SHP77 treated with DMSO at 0.1 percent for 48 hours (cell line): ENCODE measurements at regions not wholly inside any gene's neighbourhood (a gene's known extent, or its start where the extent isn't known, plus 50 kb on each side); places are given as distances from the start of the nearest gene placed in this dataset.

Experiments
- DNase-seq: peaks from one replicate; lab custom pipeline; 2025; lab: John Stamatoyannopoulos, UW

DNA sequence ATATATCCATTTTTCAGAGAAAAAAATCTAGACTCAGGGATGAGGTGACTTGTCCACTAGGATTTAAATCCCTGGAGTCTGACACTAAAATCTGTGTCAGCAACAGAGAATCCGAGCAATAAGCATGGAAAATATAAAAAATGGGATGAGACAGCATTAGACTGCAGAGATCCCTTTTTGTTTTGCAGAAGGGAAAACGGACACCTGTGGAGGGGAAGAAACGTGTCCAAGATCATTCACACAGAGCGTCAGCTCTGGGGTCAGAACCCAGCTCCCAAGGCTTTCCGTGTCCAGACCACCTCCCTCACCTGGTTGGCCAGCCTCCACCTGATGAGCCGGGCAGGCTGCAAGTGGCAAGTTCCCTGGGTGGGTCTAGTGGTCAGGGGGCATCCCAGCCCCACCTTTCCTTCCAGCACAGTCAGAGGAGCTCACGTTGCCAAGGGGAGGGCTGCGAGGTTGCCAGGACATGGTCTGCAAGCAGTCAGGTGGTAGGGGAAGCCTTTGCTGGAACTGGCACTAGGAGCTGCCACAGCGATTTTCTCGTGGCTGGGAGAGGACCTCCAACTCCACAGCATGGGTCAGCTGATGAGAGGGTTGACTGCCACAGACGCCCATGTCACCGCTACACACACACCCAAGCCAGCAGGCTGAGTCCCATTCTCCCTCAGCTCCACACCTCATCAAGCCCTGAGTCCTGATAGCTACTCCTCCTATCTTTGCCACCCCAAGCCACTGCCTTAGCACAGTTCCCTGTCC is 65.9 kb upstream of the CPLX2 start:
- DNase-seq: no peak

DNA sequence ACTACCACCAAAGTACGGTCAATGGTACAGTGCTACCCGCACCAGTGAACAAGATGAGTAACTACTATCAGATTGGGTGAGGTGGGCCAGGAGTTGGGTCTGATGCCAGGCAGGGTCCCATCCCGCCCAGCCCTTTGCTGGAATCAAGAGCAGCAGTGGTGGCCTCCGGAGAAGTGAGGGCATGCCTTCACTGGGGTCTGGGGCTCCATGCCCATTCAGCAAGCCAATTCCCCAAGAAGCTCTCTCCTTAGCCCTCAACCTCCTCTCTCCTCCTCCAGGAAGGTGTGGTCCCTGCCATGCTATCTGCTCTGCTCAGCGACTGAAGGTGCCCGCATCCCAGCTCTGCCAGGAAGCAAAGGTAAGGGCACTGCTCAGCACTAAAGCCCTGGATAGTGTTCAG is 62.7 kb upstream of the CPLX2 start:
- no peak for DNase-seq

DNA sequence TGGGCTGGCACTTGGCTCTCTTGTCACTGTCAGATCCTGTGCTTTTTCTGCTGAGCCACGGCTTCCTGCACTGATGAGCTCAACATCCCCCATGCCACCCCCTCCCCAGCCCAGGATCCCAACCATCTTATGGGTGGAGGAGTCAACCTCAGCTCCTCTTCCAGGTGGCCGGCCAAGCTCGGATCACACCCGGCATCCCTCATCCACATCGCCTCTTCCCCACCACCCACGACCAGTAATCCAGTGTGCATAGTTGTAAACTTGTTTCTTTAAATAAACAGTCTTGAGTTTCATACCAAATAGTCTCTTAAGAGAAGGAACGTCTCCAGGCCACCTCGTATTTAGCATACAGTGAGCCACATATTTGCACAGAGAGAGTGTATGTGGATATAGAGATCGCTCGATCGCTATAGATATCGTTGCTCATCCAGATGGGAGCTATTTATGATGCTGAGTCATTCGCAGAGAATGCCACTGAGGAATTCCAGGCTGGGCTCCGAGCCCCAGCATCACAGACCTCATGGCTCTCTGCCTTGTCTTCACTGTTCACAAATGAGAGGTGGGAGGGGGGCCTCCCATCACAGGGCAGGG is 61.8 kb upstream of the CPLX2 start:
- DNase-seq: no peak

DNA sequence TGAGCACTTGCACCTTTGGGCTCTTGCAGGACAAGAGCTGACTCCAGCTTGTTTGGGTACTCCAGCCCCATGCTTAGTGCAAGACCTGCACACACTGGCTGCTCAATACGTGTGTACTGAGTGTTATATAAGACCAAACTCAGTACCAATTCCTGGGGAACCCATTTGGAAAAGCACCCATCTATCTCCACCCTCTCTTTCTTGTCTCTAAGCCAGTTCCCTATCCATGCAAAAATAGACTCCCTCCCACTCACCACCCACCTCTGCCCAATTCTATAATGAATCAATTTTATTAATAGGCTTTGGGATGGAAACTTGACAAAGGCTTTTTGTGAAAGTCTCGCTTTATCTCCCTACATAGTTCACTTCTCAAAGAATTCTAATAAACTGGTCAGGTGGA is 60.9 kb upstream of the CPLX2 start:
- DNase-seq: no peak

DNA sequence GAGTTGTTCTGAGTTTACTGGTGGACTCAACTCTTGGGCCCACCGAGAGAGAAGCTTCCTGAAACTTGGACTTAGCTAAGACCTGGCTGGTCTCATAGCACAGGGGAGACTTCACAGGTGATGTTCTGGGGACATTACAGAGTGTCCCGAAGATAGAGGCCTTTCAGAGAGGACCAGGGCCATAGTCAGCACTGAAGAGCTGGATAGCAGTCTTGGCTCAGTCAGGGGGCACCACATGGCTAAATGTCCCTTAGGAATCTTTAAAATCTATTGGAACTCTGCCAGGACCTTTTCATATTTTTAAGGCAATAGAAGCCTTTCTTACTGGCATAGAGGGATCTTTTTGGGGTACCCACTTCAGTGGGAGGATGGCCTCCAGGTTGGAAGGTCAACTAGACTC is 59.8 kb upstream of the CPLX2 start:
- no peak for DNase-seq

DNA sequence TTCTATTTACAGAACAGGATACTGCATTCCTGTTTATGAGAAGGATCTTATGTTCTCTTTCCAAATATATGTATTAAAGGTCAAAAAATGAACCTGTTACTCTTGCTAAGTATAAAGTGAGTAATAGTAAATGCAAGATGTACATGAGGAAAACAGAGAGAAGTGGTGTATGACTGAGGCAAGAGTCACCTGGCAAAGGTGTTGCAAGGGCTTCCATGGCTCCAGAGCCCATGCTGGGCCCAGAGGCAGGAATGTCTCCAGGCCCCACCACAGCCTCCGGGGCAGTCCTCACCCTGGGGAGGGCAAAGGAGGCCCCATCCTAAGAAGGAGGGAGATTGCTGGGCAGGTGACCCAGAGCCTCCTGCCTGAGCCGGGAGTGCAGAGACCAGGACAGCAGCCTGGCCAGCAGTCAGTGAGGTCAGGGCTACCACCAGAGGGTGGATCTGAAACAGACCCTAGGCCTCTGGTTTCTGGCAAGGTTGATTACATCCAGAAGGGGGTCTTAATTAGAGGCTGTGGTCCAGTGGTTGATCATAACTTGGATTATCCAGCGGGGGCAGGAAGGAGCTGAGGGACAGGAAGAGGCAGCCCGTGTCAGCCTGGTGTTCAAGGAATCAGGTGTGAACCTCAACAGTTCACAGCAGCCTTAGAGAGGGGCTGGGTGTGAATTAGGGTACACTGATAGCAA is 57.3 kb upstream of the CPLX2 start:
- no peak for DNase-seq

DNA sequence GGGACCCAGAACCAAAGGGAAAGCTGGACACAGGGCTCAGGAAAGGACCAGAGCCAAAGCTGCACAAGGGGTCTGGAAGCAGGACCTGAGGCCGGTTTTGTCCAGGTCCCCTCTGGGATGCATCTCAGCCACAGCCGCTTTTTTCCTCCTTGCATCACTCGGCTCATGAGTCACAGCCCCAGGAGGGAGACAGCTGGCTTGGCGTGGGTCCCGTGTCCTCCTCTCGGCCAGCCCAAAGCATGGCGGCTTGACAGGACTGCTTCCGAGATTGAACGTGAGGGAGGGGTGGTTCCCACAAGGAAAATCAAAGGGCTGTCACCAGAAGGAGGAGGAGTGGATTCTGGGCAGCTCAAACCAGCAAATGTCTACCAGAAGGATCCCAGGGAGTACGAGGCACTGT is 56.7 kb upstream of the CPLX2 start:
- no peak for DNase-seq

DNA sequence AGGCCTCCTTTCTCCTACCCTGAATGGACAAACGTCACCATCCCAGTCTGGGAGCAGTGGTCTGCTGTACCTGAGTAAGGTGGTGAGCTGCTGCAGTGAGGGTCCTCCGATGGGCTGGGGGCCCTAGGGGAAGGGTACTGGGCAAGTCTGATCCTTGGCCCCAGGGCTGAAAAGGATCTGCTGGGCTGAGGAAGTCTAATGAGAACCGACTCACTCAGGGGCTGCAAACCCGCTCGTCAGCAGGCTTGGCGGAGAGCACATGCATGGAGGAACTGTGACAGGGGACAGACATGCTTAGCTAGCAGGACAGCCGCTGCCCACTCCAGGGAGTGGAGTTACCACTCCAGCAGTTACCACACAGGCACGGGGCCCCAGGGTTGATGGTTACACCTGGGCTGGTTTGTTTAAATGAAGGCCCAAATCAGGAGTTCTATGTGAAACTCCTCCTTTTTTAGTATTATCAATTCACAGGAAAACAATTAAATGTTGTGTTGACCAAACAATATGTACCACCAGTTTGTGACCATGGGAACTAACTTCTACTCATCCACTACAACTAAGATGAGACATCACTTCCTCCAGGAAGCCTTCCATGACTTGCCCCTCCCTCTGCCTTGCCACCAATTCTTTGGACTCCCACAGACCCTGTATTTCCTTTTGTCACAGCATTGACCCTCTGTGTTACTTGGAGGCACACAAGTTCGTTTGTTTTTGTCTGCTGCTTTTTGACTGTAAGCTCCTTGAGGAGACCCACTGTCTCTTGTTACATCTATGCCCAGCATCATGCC is 56.1 kb upstream of the CPLX2 start:
- no peak for DNase-seq

DNA sequence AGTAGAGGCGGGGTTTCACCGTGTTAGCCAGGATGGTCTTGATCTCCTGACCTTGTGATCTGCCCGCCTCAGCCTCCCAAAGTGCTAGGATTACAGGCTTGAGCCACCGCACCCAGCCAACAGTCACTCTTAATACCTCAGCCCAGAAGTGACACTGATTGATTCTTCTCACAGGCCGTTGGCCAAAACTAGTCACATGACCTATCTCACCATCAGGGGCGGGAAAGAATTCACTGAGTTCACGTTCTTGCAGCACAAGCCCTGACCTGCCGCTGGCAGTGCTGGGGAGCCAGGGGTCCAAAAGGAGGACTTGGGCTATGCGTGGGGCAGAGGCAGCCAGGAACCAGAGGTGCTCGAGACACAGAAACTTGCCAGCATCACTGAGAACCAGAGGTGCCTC is 55.0 kb upstream of the CPLX2 start:
- DNase-seq: no peak

DNA sequence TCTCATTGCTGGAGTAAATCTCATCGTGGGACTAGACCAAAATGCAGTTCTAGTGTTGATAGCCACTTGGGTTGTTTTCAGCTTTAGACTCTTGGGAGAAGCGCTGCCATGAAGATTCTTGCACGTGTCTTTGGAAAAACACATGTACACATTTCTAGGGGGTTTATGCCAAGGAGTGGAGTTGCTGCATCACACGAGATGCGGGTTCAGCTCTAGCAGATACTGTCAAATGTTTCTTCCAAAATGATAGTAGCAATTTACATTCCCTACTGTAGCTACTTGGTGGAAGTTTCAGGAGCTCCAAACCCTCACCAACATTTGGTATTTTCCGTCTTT is 52.3 kb upstream of the CPLX2 start:
- no peak for DNase-seq

DNA sequence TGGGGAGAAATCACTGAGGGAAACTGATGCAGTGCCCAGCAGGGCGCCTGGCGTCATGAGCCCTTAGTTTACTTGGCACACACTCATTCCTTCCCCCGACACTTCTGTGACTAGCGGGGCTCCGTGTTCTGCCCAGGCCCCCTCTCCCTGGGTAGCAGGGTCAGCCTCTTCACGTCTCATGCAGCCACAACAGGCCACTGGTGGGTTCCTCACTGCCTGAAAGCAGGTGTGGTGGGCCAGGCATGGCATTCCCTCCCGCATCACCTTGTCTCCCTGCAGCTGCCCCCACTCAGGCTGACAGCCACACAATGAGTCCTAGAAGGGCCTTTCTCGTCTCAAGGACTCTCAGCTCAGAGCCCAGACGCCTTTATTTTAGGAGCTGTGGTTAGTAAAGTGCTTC is 51.1 kb upstream of the CPLX2 start:
- DNase-seq: no peak
